ENCODE measurements at regions not wholly inside any gene's neighbourhood (a gene's known extent, or its start where the extent isn't known, plus 50 kb on each side); places are given as distances from the start of the nearest gene placed in this dataset.

- TF ChIP-seq POLR2AphosphoS5 (IDR thresholded peaks at IDR 0.05) (no peak), POLR2A (IDR thresholded peaks at IDR 0.05) (no peak), EP300 (IDR thresholded peaks at IDR 0.05) (no peak)
- TF ChIP-seq, protein P1, sequence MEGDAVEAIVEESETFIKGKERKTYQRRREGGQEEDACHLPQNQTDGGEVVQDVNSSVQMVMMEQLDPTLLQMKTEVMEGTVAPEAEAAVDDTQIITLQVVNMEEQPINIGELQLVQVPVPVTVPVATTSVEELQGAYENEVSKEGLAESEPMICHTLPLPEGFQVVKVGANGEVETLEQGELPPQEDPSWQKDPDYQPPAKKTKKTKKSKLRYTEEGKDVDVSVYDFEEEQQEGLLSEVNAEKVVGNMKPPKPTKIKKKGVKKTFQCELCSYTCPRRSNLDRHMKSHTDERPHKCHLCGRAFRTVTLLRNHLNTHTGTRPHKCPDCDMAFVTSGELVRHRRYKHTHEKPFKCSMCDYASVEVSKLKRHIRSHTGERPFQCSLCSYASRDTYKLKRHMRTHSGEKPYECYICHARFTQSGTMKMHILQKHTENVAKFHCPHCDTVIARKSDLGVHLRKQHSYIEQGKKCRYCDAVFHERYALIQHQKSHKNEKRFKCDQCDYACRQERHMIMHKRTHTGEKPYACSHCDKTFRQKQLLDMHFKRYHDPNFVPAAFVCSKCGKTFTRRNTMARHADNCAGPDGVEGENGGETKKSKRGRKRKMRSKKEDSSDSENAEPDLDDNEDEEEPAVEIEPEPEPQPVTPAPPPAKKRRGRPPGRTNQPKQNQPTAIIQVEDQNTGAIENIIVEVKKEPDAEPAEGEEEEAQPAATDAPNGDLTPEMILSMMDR (IDR thresholded peaks at IDR 0.05): no peak
Observed at GRCh38 chr18:45538444-45538843, 76.8 kb upstream of the SLC14A2 start.

Measured in stomach (tissue), 4 donors.